Urinary bladder (tissue), 3 donors: ENCODE measurements at regions not wholly inside any gene's neighbourhood (a gene's known extent, or its start where the extent isn't known, plus 50 kb on each side); places are given as distances from the start of the nearest gene placed in this dataset.

ENCODE experiments used
- DNase-seq: peaks from one replicate; pipeline ENCODE4 v3.0.0-alpha.2; 2015; ENCODE audit errors: extremely low spot score
- H3K27ac ChIP-seq: one replicate; pipeline ENCODE4 v1.5.1; 2013; ENCODE audit warnings: low read depth, mild to moderate bottlenecking, moderate library complexity
- H3K36me3 ChIP-seq: one replicate; pipeline ENCODE4 v1.6.1; 2013; ENCODE audit warnings: mild to moderate bottlenecking, moderate library complexity; ENCODE audit not compliant: insufficient read depth
- H3K4me1 ChIP-seq: one replicate; pipeline ENCODE4 v1.6.1; 2013; ENCODE audit warnings: mild to moderate bottlenecking, moderate library complexity; ENCODE audit not compliant: insufficient read depth
- H3K4me3 ChIP-seq: one replicate; pipeline ENCODE4 v1.5.1; 2013; ENCODE audit warnings: low read depth, low read length
- WGBS: extraction: QIAGEN DNeasy Blood & Tissue Kit; methylation state at CpG from one replicate; pipeline ENCODE4 v1.1.7; 2013; 5-methylcytosine and 5-hydroxymethylcytosine counted together
- donor health status: healthy with polysubstance abuse.
- donor health status: healthy.

DNA sequence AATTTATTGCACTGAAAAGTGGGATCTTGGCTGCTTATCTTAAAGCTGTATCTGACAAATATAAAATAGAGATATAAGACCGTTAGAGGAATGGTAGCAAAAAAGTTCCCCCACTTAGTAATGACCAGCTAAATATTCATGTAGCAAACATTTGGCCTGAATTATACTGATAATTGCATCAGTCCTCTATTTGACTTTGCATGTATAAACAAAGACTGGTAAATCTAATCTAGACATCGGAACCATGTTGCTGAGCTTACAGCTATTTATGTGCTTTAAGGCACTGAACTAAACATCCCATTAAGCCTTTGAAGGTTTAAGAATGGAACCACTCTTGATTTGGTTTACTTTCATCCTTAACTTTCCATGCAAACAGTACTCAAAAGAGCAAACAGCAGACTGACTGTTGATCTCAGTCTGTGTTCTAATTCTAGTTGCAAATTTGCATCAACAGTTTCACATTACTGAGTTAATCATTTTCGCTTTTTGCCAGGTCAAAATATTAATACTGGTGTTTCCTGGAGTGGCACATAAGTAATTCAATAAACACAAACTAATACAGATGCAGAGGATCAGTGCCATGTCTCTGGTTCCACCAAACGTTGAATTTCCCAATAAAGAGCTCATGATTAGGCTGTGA lies 203.5 kb upstream of the HTR2A start:
- DNase-seq: no peak
- 33% methylated on average over 4 of the region's 4 CpGs for WGBS
- Histone ChIP-seq H3K4me3 (no peak overlapping the region), H3K36me3 (no peaks in the 10 kb centered on the region), H3K4me1 (no peaks in the 10 kb centered on the region), H3K27ac (no peak overlapping the region)

DNA sequence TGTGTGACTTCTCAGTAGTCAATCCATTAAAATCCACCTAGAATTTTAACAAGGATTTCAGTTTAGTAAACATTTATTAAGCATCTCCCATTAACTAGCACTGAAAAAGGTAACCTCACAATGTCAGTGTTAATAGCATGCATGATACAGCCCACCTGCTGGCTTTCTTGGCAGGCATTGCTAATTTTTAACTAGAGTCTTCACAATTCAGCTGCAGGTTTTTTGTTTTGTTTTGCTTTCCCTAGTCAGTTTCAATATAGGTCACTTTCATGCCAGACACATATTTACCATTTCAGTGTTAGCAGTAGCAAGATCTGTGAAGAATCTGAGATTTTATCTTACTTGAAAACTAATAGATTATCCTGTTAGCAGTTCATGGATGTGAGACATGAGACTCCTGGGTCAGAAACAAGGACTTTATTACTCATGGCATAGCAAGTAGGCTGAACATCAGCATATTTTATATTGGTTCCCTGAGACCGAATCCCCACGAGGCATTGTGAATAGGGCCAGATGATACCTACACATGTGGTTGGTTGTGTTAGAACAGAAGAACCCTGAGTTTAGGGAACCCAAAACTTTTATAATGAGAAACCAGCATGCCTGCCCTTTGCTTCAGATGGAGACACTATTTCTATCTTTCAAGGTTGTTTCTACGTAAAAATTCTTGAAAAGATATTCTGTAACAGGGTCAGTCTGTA lies 198.0 kb upstream of the HTR2A start:
- WGBS: 75% methylated on average over 3 of the region's 3 CpGs
- H3K36me3 ChIP-seq: no peaks in the 10 kb centered on the region
- DNase-seq: no peak

GRCh38 chr13:47092202-47092601 lies 195.3 kb upstream of the HTR2A start:
- H3K36me3 ChIP-seq: no peaks in the 10 kb centered on the region
- no peak overlapping the region for H3K4me3 ChIP-seq
- no peak for DNase-seq
- no peaks in the 10 kb centered on the region for H3K4me1 ChIP-seq
- 43% methylated on average over 2 of the region's 2 CpGs for whole genome bisulfite sequencing
- H3K27ac ChIP-seq: no peak overlapping the region

More for the DNA sequence above, 198.0 kb upstream of the HTR2A start:
- H3K4me3 ChIP-seq: no peak overlapping the region
- no peak overlapping the region for H3K27ac ChIP-seq
- H3K4me1 ChIP-seq: no peaks in the 10 kb centered on the region

DNA sequence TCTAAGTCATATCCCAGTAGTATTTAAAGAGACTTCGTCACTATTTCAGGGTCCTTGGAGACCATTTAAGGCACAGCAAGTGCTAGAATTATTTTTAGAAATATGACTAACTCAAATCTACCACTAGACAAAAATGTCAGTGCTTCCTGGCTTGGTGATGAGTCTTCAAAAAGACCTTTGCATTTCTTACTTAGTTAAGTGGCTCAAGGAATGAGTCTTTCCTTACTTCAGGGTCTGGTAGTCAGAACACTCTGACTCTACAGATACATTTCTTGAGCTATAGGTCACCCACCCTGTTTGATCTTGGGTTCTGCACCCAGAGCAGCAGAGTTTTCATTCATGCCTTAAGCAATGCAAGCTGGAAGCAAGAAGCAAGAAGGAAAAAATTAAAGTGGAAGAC lies 191.0 kb upstream of the HTR2A start:
- H3K36me3 ChIP-seq: no peaks in the 10 kb centered on the region
- 51% methylated on average over 1 of the region's 1 CpG for WGBS

DNA sequence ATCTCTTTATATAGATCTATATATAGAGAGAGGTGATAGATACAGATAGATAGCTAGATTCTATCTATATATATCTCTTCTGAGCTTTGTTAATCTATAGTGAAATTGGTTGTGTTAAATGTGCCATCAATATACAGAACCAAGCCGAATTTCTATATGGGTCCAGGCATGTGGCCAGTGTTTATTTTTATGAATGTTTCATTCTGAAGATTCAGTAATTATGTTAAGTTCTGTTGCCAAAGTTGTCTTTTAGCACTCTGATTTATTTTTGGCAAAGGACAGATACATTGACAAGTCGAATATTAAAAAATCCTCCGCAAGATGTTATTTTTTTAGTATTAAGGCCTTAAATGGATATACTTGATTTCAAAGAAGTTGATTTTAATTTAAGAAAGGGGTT lies 190.4 kb upstream of the HTR2A start:
- Histone ChIP-seq H3K4me3 (no peak overlapping the region), H3K27ac (no peak overlapping the region), H3K36me3 (no peaks in the 10 kb centered on the region), H3K4me1 (no peaks in the 10 kb centered on the region)
- no peak for DNase-seq
- 81% methylated on average over 3 of the region's 3 CpGs for WGBS

More for the DNA sequence above, 191.0 kb upstream of the HTR2A start:
- H3K4me1 ChIP-seq: no peaks in the 10 kb centered on the region
- no peak for DNase-seq
- H3K27ac ChIP-seq: no peak overlapping the region
- no peak overlapping the region for H3K4me3 ChIP-seq

GRCh38 chr13:47085346-47085745 lies 188.5 kb upstream of the HTR2A start:
- H3K36me3 ChIP-seq: no peaks in the 10 kb centered on the region
- H3K4me1 ChIP-seq: no peaks in the 10 kb centered on the region
- no peak for DNase-seq
- 76% methylated on average over 1 of the region's 1 CpG for WGBS
- no peak overlapping the region for H3K4me3 ChIP-seq
- no peak overlapping the region for H3K27ac ChIP-seq

DNA sequence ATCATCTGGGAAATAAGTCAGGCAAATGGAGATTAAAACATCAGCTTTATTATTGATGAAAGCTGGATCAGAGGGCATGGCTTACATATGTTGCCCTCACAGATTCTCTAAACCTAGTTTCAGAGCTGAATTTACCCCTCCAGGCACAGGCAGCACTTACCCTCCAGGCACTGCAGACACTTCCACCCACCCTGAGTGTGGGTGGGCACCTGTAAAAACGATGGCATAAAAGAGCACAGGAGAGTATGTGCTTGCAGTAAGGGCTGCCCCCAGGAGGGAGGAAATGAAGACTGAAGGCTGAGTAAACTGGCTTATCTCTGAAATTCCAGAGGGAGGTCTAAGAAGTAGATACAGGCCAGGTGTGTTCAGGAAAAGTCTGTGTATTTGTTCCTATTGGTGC lies 185.0 kb upstream of the HTR2A start:
- H3K4me3 ChIP-seq: no peak overlapping the region
- H3K36me3 ChIP-seq: no peaks in the 10 kb centered on the region
- H3K27ac ChIP-seq: no peak overlapping the region
- WGBS: 22% methylated on average over 1 of the region's 1 CpG
- no peaks in the 10 kb centered on the region for H3K4me1 ChIP-seq
- DNase-seq: no peak

DNA sequence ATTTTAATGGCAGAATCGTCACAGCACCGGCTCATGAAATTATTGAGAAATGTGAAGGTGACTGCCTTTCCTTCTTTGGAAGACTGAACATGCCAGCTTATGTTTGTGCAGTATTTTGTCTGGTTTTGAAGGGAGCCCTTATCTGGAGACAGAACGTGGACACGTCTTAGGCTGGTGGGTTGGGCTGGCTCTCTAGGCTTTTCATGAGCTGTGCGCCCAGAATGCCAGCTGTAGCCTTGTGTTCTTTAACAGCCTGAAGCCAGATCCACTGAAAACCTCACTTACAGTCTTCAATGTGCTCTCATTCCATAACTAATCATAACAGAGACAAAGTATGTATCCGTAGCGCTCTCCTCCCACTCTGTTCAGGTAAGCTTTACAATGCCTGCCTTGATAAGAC lies 184.4 kb upstream of the HTR2A start:
- no peaks in the 10 kb centered on the region for H3K36me3 ChIP-seq
- H3K27ac ChIP-seq: no peak overlapping the region
- H3K4me1 ChIP-seq: no peaks in the 10 kb centered on the region
- H3K4me3 ChIP-seq: no peak overlapping the region
- WGBS: 67% methylated on average over 7 of the region's 7 CpGs
- DNase-seq: no peak

DNA sequence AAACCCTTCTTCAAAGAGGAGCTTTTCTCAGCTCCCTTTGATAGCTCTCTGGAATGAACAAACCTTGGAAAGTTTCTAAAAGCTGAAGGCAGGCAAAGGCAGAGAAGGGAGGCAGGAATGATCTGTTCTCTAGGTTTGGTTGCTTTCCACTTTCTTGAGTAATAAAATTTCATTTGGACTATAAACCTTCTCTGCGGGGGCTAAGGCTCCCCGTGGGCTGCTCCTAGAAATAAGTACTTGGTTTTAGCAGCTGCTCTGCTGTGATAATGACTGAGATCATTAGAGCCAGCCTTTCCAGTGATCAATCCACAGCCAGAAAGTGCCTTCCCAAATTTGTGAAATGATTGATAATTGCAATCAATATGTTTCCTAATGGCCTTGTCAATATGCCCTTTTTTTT lies 183.8 kb upstream of the HTR2A start:
- peak; percentile 13 for DNase-seq
- Histone ChIP-seq H3K27ac (no peak overlapping the region), H3K36me3 (no peaks in the 10 kb centered on the region), H3K4me3 (no peak overlapping the region), H3K4me1 (no peaks in the 10 kb centered on the region)
- 36% methylated on average over 2 of the region's 2 CpGs for WGBS

DNA sequence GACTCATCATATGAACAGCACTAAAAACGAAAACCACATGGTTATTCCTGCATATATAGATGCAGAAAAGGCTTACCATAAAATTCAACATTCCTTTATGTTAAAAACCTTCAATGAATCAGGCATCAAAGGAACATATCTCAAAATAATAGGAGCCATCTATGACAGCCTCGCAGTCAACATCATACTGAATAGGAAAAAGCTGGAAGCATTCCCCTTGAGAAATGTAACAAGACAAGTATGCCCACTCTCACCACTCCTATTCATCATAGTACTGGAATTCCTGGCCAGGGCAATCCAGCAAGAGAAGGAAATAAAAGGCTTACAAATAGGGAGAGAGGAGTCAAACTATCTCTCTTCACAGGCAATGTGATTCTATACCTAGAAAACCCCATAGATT lies 179.6 kb upstream of the HTR2A start:
- Histone ChIP-seq H3K4me3 (no peak overlapping the region), H3K27ac (no peak overlapping the region), H3K4me1 (no peaks in the 10 kb centered on the region), H3K36me3 (no peaks in the 10 kb centered on the region)
- DNase-seq: no peak
- WGBS: 47% methylated on average over 2 of the region's 2 CpGs

DNA sequence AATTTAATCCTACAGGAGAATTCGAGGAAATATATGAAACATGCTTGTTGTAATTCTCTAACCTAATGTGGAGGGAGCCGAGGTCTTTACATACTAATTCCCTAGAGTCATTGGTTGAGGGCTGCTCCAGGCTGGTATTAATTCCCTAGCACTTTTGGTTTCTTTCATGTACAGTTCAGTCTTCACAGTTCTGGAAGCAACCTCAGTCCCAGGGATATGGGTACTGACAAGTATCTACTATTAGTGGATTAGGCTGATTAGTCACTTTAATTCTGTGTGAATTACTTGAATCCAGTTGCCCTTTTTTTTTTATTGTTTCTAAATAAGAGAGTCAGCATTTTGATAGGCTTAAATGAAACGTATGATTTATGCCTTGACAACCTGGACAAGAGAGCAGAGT lies 172.3 kb upstream of the HTR2A start:
- Histone ChIP-seq H3K4me1 (no peaks in the 10 kb centered on the region), H3K36me3 (no peaks in the 10 kb centered on the region), H3K27ac (no peak overlapping the region), H3K4me3 (no peak overlapping the region)
- no peak for DNase-seq
- 75% methylated on average over 3 of the region's 3 CpGs for WGBS

GRCh38 chr13:47067306-47067705 lies 170.5 kb upstream of the HTR2A start:
- Histone ChIP-seq H3K4me3 (no peak overlapping the region), H3K4me1 (no peaks in the 10 kb centered on the region), H3K36me3 (no peaks in the 10 kb centered on the region), H3K27ac (no peak overlapping the region)
- 87% methylated on average over 3 of the region's 3 CpGs for WGBS
- no peak for DNase-seq

DNA sequence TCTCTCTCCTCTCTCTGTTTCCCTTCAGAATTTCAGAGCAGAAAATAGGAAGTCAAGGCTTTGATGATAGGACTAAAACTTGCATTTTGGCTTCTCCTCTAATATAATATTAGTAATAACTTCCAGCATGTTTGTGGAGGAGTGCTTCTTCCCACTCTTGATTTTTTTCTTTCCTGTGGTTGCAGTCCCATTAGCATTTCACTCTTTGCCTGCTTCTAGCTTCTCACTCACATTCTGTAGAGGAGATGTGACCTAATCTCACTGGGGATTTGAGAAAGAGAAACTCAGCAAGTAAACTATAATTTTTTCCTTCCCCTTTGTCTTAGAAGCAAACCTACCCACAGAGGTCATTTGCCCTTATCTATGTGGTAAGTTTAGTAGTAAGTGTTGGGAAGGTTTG lies 169.4 kb upstream of the HTR2A start:
- H3K4me1 ChIP-seq: no peaks in the 10 kb centered on the region
- H3K4me3 ChIP-seq: no peak overlapping the region
- no peak overlapping the region for H3K27ac ChIP-seq
- no peaks in the 10 kb centered on the region for H3K36me3 ChIP-seq
- no peak for DNase-seq

GRCh38 chr13:47064381-47064780 lies 167.5 kb upstream of the HTR2A start:
- Histone ChIP-seq H3K4me3 (no peak overlapping the region), H3K36me3 (no peaks in the 10 kb centered on the region), H3K4me1 (no peaks in the 10 kb centered on the region), H3K27ac (no peak overlapping the region)
- DNase-seq: no peak
- 77% methylated on average over 2 of the region's 2 CpGs for WGBS
